ENCODE measurements at regions not wholly inside any gene's neighbourhood (a gene's known extent, or its start where the extent isn't known, plus 50 kb on each side); places are given as distances from the start of the nearest gene placed in this dataset.

DNA sequence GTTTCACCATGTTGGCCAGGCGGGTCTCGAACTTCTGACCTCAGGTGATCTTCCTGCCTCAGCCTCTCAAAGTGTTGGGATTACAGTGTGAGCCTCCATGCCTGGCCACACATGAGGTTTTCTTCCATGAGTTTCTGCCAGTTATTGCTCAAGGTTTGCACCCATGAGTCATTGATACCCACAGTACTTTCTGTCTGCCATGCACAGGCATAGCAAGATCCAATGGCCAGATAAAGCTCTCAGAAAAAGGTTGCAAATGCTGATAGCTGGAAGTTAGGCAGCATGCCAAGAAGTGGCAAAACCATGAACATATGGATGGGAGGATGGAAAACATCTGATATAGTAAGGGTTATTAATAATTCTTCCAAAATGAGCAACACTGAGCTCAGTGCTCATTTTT lies 298.7 kb upstream of the NRG3 start:
- no peaks in the 10 kb centered on the region for H3K79me2 ChIP-seq (ENCODE audit: control insufficient read depth, insufficient read depth, low read length)
- no peak overlapping the region for H2AFZ ChIP-seq (ENCODE audit: control insufficient read depth, low read depth, low read length)
- no peaks in the 10 kb centered on the region for H3K36me3 ChIP-seq (ENCODE audit: control insufficient read depth in 2 of 2, insufficient read depth in 2 of 2, low read length in 1 of 2)
- 0% methylated on average over 2 of the region's 2 CpGs for WGBS (ENCODE audit: insufficient coverage, insufficient replicate concordance, low lambda C conversion rate, missing lambda C conversion rate)
- H3K4me3 ChIP-seq: no peak overlapping the region
- no peak overlapping the region for H3K4me2 ChIP-seq (ENCODE audit: control insufficient read depth, insufficient read depth)
- no peak for DNase-seq (ENCODE audit: low read depth, low spot score)
- in situ Hi-C loops (cut with MboI): no loop called here
- no peak for FAIRE-seq
- ChIA-PET RAD21 (ENCODE audit: unreplicated experiment) (no interaction called here), SMC1A (ENCODE audit: uncharacterized antibody, unreplicated experiment) (no interaction called here), CTCF (interaction anchor here (0.5 kb wide), 1 partner anchor 866 kb away, joined by 3 read pairs; no protein-coding TSS in a partner anchor), POLR2A (no interaction called here)
- H3K27ac ChIP-seq (ENCODE audit: control insufficient read depth, insufficient read depth): no peak overlapping the region
- H3K4me1 ChIP-seq (ENCODE audit: control insufficient read depth, insufficient read depth, low read length): no peaks in the 10 kb centered on the region
- BruUV-seq (replicated peaks): no TSS peak
- H3K27me3 ChIP-seq (replicated peaks in 1 of 2; ENCODE audit: control insufficient read depth in 2 of 2, insufficient read depth in 2 of 2, low read length in 1 of 2): no peaks in the 10 kb centered on the region
- ATAC-seq: no peak
- intact Hi-C loops (cut with micrococcal nuclease; ENCODE audit: unreplicated experiment): no loop called here
- H3K9me3 ChIP-seq (replicated peaks; ENCODE audit: control insufficient read depth, insufficient read depth, low read length): no peaks in the 10 kb centered on the region
- no peak overlapping the region for H3K9ac ChIP-seq (ENCODE audit: control insufficient read depth, insufficient read depth, low read length)
- TF ChIP-seq RAD51 (IDR thresholded peaks at IDR 0.05) (no peak), KAT2A (conservative IDR thresholded peaks at IDR 0.05; ENCODE audit: control insufficient read depth, low read depth, low read length) (no peak), STAT1 (conservative IDR thresholded peaks at IDR 0.05) (no peak), MYB (IDR thresholded peaks at IDR 0.05; ENCODE audit: borderline replicate concordance, low read depth, low read length) (no peak), ZNF274 (IDR thresholded peaks at IDR 0.05; ENCODE audit: insufficient read depth, insufficient read length) (no peak)
- TF ChIP-seq, protein P1, sequence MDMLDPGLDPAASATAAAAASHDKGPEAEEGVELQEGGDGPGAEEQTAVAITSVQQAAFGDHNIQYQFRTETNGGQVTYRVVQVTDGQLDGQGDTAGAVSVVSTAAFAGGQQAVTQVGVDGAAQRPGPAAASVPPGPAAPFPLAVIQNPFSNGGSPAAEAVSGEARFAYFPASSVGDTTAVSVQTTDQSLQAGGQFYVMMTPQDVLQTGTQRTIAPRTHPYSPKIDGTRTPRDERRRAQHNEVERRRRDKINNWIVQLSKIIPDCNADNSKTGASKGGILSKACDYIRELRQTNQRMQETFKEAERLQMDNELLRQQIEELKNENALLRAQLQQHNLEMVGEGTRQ (IDR thresholded peaks at IDR 0.05; ENCODE audit: borderline replicate concordance, low read depth, low read length): no peak
- TF ChIP-seq, protein P2, sequence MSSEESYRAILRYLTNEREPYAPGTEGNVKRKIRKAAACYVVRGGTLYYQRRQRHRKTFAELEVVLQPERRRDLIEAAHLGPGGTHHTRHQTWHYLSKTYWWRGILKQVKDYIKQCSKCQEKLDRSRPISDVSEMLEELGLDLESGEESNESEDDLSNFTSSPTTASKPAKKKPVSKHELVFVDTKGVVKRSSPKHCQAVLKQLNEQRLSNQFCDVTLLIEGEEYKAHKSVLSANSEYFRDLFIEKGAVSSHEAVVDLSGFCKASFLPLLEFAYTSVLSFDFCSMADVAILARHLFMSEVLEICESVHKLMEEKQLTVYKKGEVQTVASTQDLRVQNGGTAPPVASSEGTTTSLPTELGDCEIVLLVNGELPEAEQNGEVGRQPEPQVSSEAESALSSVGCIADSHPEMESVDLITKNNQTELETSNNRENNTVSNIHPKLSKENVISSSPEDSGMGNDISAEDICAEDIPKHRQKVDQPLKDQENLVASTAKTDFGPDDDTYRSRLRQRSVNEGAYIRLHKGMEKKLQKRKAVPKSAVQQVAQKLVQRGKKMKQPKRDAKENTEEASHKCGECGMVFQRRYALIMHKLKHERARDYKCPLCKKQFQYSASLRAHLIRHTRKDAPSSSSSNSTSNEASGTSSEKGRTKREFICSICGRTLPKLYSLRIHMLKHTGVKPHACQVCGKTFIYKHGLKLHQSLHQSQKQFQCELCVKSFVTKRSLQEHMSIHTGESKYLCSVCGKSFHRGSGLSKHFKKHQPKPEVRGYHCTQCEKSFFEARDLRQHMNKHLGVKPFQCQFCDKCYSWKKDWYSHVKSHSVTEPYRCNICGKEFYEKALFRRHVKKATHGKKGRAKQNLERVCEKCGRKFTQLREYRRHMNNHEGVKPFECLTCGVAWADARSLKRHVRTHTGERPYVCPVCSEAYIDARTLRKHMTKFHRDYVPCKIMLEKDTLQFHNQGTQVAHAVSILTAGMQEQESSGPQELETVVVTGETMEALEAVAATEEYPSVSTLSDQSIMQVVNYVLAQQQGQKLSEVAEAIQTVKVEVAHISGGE (CRISPR knock-in tag; IDR thresholded peaks at IDR 0.05): no peak
- TF ChIP-seq, protein P3, sequence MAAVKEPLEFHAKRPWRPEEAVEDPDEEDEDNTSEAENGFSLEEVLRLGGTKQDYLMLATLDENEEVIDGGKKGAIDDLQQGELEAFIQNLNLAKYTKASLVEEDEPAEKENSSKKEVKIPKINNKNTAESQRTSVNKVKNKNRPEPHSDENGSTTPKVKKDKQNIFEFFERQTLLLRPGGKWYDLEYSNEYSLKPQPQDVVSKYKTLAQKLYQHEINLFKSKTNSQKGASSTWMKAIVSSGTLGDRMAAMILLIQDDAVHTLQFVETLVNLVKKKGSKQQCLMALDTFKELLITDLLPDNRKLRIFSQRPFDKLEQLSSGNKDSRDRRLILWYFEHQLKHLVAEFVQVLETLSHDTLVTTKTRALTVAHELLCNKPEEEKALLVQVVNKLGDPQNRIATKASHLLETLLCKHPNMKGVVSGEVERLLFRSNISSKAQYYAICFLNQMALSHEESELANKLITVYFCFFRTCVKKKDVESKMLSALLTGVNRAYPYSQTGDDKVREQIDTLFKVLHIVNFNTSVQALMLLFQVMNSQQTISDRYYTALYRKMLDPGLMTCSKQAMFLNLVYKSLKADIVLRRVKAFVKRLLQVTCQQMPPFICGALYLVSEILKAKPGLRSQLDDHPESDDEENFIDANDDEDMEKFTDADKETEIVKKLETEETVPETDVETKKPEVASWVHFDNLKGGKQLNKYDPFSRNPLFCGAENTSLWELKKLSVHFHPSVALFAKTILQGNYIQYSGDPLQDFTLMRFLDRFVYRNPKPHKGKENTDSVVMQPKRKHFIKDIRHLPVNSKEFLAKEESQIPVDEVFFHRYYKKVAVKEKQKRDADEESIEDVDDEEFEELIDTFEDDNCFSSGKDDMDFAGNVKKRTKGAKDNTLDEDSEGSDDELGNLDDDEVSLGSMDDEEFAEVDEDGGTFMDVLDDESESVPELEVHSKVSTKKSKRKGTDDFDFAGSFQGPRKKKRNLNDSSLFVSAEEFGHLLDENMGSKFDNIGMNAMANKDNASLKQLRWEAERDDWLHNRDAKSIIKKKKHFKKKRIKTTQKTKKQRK (IDR thresholded peaks at IDR 0.05; ENCODE audit: low read depth, low read length): no peak
- H4K20me1 ChIP-seq (ENCODE audit: control insufficient read depth, insufficient read depth): no peaks in the 10 kb centered on the region
